ENCODE measurements at regions not wholly inside any gene's neighbourhood (a gene's known extent, or its start where the extent isn't known, plus 50 kb on each side); places are given as distances from the start of the nearest gene placed in this dataset.

DNA sequence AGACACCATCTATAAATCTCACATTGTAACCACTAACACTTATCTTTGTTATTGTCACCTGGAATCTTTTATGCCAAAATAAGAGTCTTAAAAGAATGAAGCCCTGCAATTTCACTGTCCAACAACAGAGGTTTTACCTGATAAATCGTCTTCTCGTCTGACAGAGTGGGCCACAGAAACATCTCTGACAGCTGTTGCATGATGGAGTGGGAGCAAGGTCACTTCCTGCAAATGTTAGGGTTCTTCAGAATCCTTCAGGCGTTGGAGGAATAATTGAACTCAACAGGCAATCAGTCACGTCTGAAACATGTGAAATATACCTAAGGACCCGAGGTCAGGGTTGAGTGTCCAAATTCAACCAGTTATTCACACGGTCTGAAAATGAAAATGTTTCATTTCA, 353.6 kb downstream of the TRIML1 start:
- CTCF ChIA-PET: no interaction called here
- TF ChIP-seq CTCF (IDR thresholded peaks at IDR 0.05; ENCODE audit: unreplicated experiment): no peak
- no peaks in the 10 kb centered on the region for H3K27me3 Mint-ChIP-seq (ENCODE audit: unreplicated experiment)
- intact Hi-C loops (cut with micrococcal nuclease; ENCODE audit: unreplicated experiment): no loop called here
- no peak overlapping the region for H3K4me3 Mint-ChIP-seq (ENCODE audit: low read depth, unreplicated experiment)
- no peak overlapping the region for H3K27ac Mint-ChIP-seq (ENCODE audit: unreplicated experiment)
- no peaks in the 10 kb centered on the region for H3K36me3 Mint-ChIP-seq (ENCODE audit: insufficient read depth, unreplicated experiment)
- no TSS peak for BruUV-seq (replicated peaks)
- no peaks in the 10 kb centered on the region for H3K4me1 Mint-ChIP-seq (ENCODE audit: low read depth, unreplicated experiment)
- DNase-seq: no peak
- H3K9me3 Mint-ChIP-seq (ENCODE audit: low read depth, unreplicated experiment): peaks cover 2% of the 10 kb centered on the region

- DNase-seq: no peak
- CTCF ChIA-PET: no interaction called here
- H3K27ac Mint-ChIP-seq (ENCODE audit: unreplicated experiment): no peak overlapping the region
- peaks cover 8% of the 10 kb centered on the region for H3K9me3 Mint-ChIP-seq (ENCODE audit: low read depth, unreplicated experiment)
- H3K27me3 Mint-ChIP-seq (ENCODE audit: unreplicated experiment): no peaks in the 10 kb centered on the region
- H3K36me3 Mint-ChIP-seq (ENCODE audit: insufficient read depth, unreplicated experiment): no peaks in the 10 kb centered on the region
- no peaks in the 10 kb centered on the region for H3K4me1 Mint-ChIP-seq (ENCODE audit: low read depth, unreplicated experiment)
- intact Hi-C loops (cut with micrococcal nuclease; ENCODE audit: unreplicated experiment): no loop called here
- H3K4me3 Mint-ChIP-seq (ENCODE audit: low read depth, unreplicated experiment): no peak overlapping the region
- BruUV-seq (replicated peaks): no TSS peak
- no peak for TF ChIP-seq CTCF (IDR thresholded peaks at IDR 0.05; ENCODE audit: unreplicated experiment)
Measured at GRCh38 chr4:188495169-188495568, 355.9 kb downstream of the TRIML1 start.

- Mint-ChIP-seq H3K4me3 (ENCODE audit: low read depth, unreplicated experiment) (no peak overlapping the region), H3K9me3 (ENCODE audit: low read depth, unreplicated experiment) (peaks cover 17% of the 10 kb centered on the region), H3K27ac (ENCODE audit: unreplicated experiment) (no peak overlapping the region), H3K4me1 (ENCODE audit: low read depth, unreplicated experiment) (peaks cover 5% of the 10 kb centered on the region), H3K36me3 (ENCODE audit: insufficient read depth, unreplicated experiment) (no peaks in the 10 kb centered on the region), H3K27me3 (ENCODE audit: unreplicated experiment) (peaks cover 12% of the 10 kb centered on the region)
- CTCF ChIA-PET: no interaction called here
- intact Hi-C loops (cut with micrococcal nuclease; ENCODE audit: unreplicated experiment): no loop called here
- no peak for DNase-seq
- BruUV-seq (replicated peaks): no TSS peak
- TF ChIP-seq CTCF (IDR thresholded peaks at IDR 0.05; ENCODE audit: unreplicated experiment): no peak
Measured at GRCh38 chr4:188511431-188511830, 372.2 kb downstream of the TRIML1 start.

DNA sequence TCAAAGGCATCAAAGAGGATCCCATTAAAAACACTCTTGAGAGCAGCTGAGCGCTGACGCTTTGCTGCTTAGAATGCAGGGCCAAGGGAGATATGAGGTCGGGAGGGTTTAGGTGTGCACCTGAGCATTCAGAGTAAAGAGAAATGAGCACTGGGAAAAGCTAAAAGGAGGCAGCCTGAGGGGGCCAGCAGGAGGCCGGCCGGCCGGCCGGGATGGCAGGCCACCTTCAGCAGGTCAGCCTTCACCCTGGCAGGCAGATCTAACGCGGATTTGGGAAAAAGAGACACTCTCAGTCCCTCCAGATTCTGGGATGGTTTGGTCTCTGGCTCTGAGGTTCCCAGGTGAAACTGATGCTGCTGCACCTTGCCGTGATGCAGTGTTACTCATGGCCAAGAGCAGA, 393.5 kb downstream of the TRIML1 start:
- no peak overlapping the region for H3K27ac Mint-ChIP-seq (ENCODE audit: unreplicated experiment)
- TF ChIP-seq CTCF (IDR thresholded peaks at IDR 0.05; ENCODE audit: unreplicated experiment): no peak
- no peaks in the 10 kb centered on the region for H3K27me3 Mint-ChIP-seq (ENCODE audit: unreplicated experiment)
- DNase-seq: no peak
- intact Hi-C loops (cut with micrococcal nuclease; ENCODE audit: unreplicated experiment): no loop called here
- no peaks in the 10 kb centered on the region for H3K9me3 Mint-ChIP-seq (ENCODE audit: low read depth, unreplicated experiment)
- no peaks in the 10 kb centered on the region for H3K4me1 Mint-ChIP-seq (ENCODE audit: low read depth, unreplicated experiment)
- no TSS peak for BruUV-seq (replicated peaks)
- no peaks in the 10 kb centered on the region for H3K36me3 Mint-ChIP-seq (ENCODE audit: insufficient read depth, unreplicated experiment)
- H3K4me3 Mint-ChIP-seq (ENCODE audit: low read depth, unreplicated experiment): no peak overlapping the region
- CTCF ChIA-PET: no interaction called here

DNA sequence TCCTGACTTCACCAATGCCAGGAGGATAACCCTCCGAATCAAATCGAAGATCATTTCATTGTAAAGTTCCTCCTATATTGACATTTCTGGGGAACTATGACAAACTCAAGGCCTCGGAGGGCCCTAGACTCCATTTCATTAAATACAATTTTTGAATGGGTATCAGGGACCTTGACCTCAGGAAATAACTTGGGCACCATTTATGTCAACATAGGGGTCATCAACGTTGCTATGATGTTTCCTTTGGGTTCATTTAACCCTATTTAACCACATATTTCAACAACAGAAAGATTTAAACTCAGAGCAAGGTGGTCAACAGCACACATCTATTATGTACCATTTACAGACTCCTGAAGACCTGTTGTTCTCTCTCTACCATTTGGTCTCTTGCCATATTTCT, 395.1 kb downstream of the TRIML1 start:
- Mint-ChIP-seq H3K27ac (ENCODE audit: unreplicated experiment) (no peak overlapping the region), H3K4me3 (ENCODE audit: low read depth, unreplicated experiment) (no peak overlapping the region), H3K36me3 (ENCODE audit: insufficient read depth, unreplicated experiment) (no peaks in the 10 kb centered on the region), H3K27me3 (ENCODE audit: unreplicated experiment) (no peaks in the 10 kb centered on the region), H3K4me1 (ENCODE audit: low read depth, unreplicated experiment) (no peaks in the 10 kb centered on the region), H3K9me3 (ENCODE audit: low read depth, unreplicated experiment) (no peaks in the 10 kb centered on the region)
- no TSS peak for BruUV-seq (replicated peaks)
- DNase-seq: no peak
- CTCF ChIA-PET: no interaction called here
- intact Hi-C loops (cut with micrococcal nuclease; ENCODE audit: unreplicated experiment): no loop called here
- no peak for TF ChIP-seq CTCF (IDR thresholded peaks at IDR 0.05; ENCODE audit: unreplicated experiment)
